ENCODE measurements at regions not wholly inside any gene's neighbourhood (a gene's known extent, or its start where the extent isn't known, plus 50 kb on each side); places are given as distances from the start of the nearest gene placed in this dataset.
"Not testable (repeated sequence)": the region's sequence is repeated elsewhere in the genome, so short reads cannot be mapped to it uniquely, and the experiment has no call there.

- DNase-seq: peak in 1 of 2 experiments; percentile 35
Observed at GRCh38 chr1:239952348-239953308, 139.1 kb upstream of the FMN2 start.

- DNase-seq: no peak
Observed at GRCh38 chr1:239954836-239955235, 136.8 kb upstream of the FMN2 start.

- DNase-seq: no peak
Observed at GRCh38 chr1:239955431-239955830, 136.3 kb upstream of the FMN2 start.

DNA sequence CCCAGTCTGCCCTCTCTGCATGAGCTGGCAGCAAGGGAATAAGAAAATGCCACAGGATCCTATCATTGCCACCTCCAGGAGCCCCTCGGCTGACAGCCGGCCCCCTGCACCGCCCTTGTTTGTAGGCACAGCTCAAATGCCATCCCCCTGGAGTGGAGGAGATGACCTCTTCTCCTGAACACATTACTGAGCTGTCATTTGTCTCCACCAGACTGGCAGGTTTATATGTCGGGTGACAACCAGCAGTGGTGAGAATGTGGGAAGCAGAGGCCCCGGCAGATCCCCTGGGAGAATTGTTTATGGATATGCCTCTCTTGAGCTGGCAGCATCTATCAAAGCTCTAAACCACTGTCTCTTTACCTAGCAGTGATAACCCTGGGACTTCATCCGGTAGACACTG is 135.4 kb upstream of the FMN2 start:
- no peak for DNase-seq

DNA sequence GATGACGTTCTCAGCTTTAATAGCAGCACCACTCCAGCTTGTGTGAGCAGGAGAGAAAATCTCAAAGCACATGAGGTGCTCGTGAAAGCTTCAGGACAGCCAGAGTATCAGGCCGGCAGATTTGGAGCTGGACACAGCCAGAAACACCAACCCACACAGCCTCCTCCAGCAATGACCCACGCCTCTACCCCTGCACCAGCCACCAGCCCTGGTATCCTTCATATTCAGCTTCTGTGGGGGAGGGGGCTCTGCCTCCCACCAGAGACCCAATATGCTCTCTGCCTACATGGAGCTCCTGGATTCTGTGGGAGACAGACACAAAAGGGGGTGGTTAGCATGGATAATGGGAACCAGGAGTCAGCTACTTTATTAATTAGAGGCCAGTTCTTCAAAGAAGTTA is 133.6 kb upstream of the FMN2 start:
- DNase-seq: no peak

- peak in 1 of 2 experiments; percentile 79 for DNase-seq
Observed at GRCh38 chr1:239960366-239960765, 131.3 kb upstream of the FMN2 start.

- no peak for DNase-seq
Observed at GRCh38 chr1:239963856-239964255, 127.8 kb upstream of the FMN2 start.

DNA sequence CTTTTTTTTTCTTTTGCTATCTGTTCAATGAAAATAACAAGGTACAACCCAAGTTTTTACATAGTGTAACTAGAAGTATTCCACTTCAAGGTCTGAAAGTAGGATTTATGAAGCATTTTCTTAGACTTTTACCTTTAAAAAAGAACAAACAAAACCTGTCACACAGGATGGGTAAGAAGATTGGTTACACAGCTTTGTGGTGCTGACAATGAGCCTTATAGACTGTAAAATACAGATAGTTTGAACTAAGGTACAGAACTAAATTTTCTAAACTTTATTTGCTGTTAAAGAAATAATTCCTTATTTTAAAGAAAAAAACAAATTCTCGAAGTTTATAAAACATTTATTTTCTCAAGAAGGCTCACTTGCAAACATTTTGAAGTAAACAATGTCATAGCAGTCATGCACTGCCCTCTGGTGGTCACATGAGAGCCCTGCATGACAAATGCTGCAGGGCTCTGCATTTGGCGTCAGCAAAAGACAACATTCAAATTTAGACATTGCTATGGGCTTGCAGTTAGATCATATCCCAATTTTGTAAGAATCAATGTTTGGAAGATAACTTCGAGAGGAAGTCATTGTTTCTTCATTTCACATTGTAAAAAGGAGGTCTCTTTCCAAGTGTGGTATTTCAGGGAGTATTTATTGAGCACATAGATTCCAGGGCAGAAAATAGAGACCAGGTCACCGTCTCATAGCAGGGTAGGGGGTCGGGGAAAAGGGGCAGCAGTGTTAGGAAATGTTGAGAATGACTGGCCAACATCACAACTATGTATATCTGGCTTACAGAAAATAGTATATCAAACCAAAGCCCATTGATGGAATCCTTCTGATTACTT is 115.3 kb upstream of the FMN2 start:
- peak in 1 of 2 experiments; percentile 54 for DNase-seq

- no peak for DNase-seq
Observed at GRCh38 chr1:239977416-239977815, 114.3 kb upstream of the FMN2 start.

DNA sequence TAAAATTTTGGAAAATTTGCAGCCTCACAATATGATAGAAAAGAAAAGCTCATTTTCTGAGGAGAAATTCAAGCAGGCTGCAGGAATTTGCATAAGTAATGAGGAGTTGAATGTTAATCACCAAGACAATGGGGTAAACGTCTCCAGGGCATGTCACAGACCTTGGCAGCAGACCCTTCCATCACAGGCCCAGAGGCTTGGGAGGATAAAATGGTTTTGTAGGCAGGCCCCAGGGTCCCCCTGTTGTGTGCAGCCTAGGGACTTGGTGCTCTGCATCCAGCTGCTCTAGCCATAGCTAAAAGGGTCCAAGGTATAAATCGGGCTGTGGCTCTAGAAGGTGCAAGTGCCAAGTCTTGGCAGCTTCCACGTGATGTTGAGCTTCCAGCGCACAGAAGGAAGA is 112.2 kb upstream of the FMN2 start:
- DNase-seq: no peak

DNA sequence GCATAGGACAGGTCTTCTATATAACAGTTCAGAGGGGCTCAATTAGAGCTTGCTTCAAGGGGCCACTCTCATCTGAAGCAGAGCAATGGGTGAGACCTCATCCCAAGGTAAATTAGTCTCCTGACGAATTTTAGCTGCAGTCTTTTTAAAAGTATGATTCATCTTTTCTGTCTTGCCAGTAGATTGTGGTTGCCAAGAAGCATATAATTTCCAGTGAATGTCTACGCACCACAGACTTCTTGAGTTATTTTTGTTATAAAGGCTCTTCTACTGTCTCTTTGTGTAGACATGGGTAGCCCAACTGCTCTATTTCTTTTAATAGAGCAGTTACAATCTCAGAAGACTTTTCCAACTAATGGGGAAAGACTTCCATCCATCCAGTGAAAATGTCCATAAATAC is 108.9 kb upstream of the FMN2 start:
- DNase-seq: no peak

DNA sequence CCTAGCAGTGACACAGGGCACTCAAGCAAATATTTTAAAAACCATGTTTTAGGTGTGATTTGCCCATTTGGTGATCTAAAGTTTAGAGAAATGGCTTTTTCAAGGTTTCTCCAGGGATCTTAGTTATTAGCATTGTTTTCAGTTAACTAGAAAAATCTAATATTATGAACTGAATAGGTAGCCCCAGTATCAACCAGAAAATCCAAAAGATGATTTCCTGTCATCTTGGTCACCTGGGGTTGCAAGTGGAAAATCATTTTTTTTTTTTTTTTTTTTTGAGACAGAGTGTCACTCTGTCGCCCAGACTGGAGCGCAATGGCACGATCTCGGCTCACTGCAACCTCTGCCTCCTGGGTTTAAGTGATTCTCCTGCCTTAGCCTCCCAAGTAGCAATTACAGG is 106.6 kb upstream of the FMN2 start:
- no peak for DNase-seq

GRCh38 chr1:239987103-239987745 is 104.5 kb upstream of the FMN2 start:
- DNase-seq: peak in 1 of 2 experiments; percentile 45

GRCh38 chr1:239989990-239990389 is 101.7 kb upstream of the FMN2 start:
- DNase-seq: no peak

DNA sequence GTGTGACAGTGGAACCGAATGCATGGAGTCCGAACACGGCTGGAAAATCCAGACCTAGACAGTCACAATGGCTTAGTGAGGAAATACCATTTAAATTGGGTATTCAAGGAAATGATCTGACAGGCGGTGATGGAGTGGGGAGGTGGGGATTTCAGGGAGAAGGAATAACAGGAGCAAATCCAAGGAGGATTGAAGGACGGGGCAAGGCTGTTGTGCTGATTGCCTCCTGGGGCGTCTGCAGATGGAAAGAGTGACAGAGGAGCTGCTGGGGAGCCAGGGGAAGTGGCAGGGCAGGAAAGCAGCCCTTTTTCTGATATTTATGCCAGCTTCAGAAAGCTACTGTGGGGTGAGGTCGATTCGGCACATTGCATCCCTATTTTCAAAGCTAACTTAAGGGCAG is 99.1 kb upstream of the FMN2 start:
- DNase-seq: not testable (repeated sequence)

DNA sequence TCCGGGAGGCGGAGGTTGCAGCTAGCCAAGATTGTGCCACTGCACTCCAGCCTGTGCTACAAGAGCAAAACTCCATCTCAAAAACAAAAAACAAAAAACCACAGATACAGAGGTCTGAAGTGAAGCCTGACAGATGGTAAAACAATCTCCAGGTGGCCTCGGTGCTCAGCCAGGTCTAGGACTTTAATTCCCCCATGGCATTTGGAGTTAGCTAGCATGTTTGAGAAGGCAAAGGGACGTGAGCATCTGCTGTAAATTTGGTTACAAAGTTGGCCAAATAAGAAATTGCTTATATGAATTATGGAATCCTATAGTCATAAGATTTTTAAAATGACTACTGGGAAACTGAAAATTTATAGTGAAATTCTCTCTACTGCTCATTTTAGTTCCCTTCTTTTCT is 98.3 kb upstream of the FMN2 start:
- peak; percentile 63 to 80 for DNase-seq

DNA sequence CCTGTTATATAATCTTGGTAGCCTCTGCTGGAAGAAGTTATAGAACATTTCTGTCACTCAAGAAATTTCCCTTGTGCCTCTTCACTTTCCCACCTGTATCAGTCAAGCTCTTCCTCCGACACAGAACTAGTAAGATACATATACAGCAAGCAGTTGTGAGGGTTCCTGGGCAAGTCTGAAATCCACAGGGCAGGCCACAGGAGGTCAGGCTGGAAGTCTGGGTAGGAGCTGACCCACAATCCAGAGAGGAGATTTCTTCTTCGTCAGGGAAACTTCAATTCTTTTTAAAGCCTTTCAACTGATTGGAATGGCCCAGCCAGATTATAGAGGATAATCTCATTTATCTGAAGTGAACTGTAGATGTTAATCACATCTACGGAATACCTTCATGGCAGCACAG is 96.4 kb upstream of the FMN2 start:
- DNase-seq: peak in 1 of 2 experiments; percentile 57

DNA sequence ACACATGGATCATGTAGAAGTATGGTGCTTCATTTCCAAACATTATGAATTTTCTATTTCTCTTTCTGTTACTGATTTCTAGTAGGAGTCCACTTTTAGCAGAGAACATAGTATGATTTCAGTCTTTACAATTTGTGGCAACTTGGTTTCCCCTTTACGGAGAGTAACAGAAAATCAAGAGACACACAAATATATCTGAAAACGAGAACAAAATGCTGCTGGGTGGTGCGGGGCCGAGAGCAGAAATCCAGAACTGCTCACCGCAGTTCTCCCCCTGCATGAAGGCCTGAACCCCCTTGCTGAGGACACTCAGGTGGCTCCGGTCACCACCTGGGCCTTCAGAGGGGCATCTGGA is 94.5 kb upstream of the FMN2 start:
- peak in 1 of 2 experiments; percentile 16 for DNase-seq

DNA sequence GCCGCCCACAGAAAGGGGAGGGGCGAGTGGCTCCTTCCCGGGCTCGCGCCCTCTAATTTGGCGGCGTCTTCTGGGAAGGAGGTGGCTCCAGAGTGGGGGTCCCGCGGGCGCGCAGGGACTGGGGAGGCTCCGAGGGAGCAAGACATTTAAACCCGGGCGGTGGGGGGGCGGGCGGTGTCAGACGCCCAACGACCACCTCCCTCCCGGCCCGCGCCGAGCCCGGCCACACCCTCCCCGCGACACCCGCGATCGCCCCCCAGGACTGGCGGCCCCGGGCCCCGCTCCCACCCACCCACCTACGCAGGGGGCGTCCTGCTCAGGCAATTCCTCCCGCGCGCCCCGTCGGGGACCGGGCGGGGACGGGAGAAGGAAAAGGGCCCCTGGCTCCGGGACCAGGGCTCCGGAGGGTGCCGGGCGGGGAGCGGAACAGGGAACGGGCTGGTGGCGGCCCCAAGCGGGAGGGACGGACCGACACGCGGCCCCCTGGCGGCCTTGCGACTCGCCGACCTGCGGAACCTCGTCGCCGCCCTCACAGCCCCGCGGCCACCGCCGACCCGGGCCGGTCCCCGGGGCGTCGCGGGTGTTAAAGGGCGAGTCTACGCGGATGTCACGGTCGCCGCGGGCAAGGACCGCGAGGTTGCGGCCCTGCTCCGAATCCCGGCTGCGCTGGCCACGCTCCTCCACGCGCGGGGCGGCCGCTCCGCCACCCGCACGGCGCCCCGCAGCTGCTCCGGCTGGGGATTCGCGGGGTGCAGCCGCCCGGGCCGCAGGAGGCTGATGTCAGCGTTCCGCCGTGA is 94.0 kb upstream of the FMN2 start:
- peak in 1 of 2 experiments; percentile 24 for DNase-seq

GRCh38 chr1:239998312-239998649 is 93.4 kb upstream of the FMN2 start:
- no peak for DNase-seq

DNA sequence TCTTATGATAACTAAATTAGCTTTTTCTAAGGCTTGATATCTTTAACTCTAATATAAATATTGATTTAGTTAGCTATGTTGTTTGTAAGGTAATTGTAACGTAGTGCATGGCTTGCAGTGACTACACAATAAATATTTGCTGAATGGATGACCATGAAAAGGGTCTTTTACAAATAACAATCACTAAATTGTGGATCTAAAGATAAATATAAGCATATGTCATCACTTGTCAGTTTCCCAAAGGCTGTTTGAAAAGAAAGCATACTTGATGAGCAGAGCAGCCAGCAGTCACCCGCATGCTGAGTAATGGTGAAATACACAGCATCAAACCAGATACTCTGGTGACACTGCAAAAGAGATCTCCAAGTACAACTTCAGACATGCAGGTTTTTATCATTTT is 92.5 kb upstream of the FMN2 start:
- DNase-seq: no peak

DNA sequence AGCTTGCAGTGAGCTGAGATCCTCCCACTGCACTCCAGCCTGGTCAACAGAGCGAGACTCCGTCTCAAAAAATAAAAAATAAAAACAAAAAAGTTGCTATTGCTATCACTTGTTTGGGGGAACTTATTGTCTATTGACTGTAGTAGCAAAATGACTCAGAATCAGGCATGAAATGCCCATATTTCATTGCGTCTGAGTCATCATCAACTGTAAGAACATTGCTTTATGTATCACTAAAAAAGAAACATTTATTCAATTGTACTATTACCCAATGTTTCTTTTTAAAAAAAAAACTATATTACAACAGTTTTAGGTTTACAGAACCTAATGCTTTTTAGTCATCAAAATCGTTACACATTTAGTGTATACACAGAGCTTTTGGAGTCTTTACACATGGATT is 91.0 kb upstream of the FMN2 start:
- no peak for DNase-seq

Measured in NCI-H524 (cell line).